CD4-positive, alpha-beta T cell treated with Interleukin-10 for 1 hour (primary cell): ENCODE measurements at regions not wholly inside any gene's neighbourhood (a gene's known extent, or its start where the extent isn't known, plus 50 kb on each side); places are given as distances from the start of the nearest gene placed in this dataset.
"Not testable (repeated sequence)": the region's sequence is repeated elsewhere in the genome, so short reads cannot be mapped to it uniquely, and the experiment has no call there.

Experiments
- DNase-seq: peaks from one replicate; pipeline ENCODE4 v3.0.0-alpha.2; 2020

DNA sequence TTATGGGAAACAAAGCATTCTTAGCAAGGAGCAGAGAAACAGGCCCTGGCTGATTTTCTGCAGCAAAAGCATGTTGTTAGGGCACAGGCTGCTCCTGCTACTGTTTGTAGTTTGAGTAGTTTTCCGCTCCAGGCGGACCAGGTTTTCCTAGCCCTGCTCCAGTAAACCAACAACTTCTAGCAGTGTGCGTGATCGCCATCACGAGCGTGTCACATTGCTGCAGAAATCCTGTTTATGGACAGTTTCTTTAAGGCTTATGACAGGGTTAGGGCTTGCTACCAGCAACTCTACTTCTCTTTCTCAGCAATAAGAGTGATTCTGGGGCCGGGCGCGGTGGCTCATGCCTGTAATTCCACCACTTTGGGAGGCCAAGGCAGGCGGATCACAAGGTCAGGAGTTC is 803.9 kb upstream of the CDH10 start:
- DNase-seq, result no peak

DNA sequence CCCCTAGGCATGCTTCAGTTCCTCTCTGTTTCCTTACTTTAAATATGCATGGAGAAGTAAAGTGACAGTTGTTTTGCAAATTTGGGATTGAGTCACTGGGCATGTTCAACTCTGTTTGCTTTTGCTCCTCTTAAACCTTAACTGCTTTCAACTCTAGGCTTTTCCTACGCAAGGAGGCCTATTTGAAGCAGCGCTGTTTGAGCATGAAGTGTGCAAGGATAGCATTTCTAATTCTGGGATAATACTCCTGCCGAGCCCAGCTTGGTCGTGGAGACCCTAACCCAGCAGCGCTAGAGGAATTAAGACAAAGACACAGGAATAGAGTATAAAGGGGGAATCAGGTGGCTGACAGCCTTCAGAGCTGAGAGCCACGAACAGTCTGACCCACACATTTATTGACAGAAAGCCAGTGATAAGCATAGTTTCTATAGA is 803.4 kb upstream of the CDH10 start:
- no peak for DNase-seq

DNA sequence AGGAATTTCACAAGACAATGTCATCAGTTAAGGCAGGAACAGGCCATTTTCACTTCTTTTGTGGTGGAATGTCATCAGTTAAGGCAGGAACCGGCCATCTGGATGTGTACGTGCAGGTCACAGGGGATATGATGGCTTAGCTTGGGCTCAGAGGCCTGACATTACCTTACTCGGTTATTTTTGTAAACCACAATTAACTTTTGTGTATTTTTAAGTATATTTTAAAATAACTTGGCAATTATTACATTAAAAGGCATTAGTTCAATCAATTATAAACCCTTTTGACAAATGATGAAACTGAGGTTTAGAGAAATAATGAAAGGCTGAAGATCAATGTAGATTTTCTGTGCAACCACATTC is 801.3 kb upstream of the CDH10 start:
- not testable (repeated sequence) for DNase-seq

DNA sequence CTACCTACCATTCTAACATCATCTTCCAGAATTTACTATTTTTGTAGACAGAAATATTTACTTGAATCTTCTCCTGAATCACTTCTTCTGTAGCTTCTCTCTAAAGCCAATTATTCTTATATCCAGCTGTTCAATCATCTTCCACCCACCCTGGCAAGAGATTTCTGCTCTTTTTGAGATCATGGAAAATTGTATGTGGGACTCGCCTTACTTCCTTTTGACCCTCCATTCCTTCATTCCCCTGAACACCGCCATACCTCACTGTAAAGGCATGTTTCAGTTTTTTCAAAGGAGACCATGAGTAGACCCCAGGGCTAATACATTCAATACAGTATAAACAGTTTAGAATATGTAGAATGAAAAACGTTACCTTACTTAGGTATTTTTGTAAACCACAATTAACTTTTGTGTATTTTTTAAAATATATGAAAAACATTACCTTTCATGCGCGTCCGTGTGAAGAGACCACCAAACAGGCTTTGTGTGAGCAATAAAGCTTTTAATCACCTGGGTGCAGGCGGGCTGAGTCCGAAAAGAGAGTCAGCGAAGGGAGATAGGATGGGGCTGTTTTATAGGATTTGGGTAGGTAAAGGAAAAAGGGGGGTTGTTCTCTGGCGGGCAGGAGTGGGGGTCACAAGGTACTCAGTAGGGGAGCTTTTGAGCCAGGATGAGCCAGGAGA is 800.7 kb upstream of the CDH10 start:
- DNase-seq, result not testable (repeated sequence)

DNA sequence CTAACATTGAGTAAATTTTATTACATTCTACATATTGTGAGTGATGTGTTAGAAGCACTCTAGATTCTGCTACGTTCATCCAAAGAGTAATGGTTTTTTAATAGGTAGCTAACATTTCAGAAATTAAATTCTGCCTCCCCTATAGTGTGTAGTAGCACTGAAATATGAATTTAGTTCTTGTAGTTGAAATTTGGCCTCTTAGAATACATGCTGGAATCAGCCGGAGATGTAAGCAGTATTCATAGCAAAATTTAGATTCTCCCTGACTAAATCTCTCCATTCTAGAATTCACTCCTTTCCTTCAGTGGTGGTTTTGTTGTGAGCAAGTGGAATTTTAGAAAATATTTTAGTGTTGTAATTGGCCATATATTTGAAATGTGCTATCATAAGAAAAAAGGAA is 799.9 kb upstream of the CDH10 start:
- no peak for DNase-seq

DNA sequence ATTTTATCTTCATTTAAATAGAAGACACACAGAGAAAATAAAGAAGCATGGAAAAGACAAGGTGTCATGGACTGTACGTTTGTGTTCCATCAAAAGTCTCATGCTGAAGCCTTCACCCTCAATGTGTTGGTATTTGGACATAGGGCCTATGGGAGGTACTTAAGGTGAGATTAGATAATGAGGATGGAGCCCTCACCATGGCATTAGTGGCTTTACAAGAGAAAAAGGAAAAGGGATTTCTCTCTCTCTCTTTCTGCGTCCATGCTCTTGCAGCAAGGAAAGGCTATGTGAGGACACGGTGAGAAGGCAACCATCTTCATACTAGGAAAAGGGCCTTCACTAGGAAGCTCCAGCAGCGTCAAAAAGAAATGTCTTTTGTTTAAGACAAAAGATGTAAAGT is 797.0 kb upstream of the CDH10 start:
- DNase-seq, result no peak

DNA sequence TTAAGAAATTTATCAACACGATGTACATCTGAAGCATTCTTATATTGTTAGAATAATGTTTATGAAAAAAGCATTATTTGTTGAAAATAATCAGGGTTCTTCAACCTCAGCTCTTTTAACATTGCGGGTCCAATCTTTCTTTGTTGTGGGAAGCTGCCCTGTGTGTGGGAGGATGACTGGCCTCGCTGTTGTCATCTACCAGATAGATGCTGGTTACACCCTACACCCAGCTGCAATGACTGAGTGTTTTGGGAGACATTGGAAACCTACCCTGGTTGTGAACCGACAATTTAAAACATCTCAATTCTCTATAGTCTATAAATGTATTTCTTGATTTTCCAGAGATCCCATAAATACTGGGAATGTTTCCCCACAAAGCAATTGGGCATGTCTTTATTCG is 794.2 kb upstream of the CDH10 start:
- DNase-seq, result no peak

DNA sequence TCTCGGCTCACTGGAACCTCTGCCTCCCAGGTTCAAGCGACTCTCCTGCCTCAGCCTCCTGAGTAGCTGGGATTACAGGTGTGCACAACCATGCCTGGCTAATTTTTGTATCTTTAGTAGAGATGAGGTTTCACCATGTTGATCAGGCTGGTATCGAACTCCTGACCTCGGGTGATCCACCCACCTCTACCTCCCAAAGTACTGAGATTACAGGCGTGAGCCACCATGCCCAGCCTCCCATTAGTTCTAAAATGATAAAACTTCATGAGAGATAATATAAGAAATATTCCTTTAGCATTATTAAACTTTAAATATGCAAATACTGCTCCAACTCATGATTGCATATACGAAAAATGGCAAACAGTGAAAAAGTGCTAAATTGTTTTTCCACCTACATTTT is 793.6 kb upstream of the CDH10 start:
- not testable (repeated sequence) for DNase-seq

DNA sequence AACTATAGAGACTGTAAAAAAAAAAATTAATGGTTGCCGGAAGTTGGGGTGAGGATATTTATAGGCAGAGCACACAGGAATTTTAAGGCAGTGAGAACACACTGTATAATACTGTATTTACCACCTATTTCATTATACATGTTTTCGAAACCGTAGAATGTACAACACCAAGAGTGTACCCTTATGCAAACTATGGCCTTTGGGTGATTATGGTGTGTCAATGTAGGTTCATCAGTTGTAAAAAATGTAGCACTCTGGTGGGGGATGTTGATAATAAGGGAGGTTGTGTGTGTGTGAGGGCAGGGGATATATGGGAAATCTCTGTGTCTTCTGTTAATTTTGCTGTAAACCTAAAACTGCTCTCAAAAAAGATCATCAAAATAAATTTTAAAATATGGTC is 791.7 kb upstream of the CDH10 start:
- DNase-seq, result no peak

DNA sequence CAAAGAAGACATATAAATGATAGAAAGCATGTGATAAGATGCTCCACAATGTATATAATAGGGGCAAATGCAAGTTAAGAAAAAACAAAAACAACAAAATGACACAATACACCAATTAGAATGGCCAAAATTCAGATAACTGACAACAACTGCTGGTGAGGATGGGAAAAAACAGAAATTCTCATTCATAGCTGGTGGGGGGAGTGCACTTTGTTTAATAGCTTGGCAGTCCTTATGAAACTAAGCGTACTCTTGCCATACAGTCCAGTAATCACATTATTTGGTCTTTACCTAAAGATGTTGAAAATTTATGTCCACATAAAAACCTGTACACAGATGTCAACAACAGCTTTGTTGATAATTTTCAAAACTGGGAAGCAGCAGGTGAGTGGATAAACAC is 791.1 kb upstream of the CDH10 start:
- no peak for DNase-seq

DNA sequence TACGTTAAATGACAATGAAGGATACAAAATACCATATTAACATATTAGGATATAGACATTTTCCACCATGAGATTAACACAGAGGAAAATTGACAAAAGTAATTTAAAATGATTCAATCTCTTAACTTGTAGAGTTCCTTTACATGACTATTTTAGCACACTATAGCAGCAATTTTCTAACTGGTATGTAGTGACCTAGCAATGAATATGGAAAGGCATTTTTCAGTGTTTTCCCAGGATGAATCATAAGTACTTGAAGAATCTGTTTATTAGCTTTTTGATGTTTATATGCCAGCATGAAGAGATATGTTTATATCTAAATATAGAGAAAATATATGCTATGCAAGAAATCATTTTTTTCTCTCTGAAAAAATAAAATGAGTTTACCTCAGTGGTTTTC is 782.5 kb upstream of the CDH10 start:
- no peak for DNase-seq

DNA sequence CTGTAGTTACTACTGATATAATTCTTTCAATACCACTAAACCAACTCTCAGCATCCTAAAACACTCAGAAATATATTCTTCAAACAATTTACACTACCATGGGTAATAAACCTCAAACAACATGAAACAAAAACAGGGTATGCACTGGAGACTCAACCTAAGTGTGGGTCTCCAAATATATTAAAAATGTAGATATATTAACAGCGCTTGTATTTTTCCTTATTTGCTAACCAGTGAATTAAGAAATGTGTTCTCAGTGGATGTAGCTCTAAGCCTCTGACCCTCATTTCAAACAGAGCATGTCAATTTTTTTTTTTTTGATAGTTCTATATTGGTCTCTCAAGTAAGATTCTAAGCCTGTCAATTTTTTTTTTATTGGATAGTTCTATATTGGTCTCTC is 778.5 kb upstream of the CDH10 start:
- no peak for DNase-seq

DNA sequence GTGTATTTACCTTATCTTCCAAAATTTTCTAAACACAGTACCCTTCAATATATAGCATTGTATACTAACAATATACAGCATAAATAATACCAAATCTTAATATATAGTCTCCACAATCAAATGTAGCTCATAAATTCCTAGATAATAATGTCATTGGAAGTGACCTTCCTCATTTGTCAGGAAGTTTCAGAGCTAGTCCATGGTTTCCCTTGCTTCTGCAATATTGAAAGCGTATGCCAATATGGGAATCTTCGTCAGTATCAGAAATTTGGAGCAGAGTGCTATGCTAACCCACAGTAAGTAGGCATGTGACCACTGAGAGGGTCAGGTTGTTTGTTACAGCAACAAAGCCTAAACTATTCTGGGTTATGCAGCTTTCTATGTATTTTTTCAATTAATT is 774.9 kb upstream of the CDH10 start:
- no peak for DNase-seq

DNA sequence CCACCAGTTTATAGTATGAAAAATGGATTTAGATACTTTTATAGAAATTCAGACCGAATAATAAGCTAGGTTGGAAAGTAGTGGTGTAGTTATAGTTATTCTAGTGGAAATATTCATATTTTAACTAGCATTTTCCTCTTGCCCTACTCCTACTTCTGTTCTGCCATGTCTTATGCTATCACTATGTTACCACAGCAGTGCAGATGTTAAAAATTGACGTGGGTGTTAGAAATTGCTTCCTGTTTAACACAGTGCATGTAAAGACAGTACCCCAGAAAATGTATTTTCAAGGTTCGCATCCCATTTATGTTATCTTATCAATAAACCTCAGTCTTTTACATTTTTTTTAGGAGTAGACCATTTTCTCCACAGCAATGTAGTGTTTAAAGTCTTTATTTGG is 774.2 kb upstream of the CDH10 start:
- DNase-seq, result no peak

DNA sequence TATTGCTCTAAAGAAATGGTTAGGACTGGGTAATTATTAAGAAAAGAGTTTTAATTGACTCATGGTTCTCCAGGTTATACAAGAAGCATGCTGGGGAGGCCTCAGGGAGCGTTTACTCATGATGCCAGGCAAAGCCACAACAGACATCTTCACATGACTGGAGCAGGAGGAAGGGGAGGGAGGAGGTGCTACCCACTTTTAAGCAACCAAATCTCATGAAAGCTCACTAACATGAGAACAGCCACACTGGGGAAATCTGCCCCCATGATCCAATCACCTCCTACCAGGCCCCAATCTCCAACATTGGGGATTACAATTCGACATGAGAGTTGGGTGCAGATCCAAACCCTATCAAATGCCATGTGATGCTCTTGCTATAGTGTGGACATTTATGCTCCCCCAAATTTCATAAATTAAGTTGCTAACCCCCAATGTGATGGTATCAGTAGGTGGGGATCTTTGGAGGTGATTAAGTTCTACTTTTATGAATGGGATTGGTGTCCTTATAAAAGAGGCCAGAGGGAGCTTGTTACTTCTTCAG is 773.6 kb upstream of the CDH10 start:
- DNase-seq, result no peak

DNA sequence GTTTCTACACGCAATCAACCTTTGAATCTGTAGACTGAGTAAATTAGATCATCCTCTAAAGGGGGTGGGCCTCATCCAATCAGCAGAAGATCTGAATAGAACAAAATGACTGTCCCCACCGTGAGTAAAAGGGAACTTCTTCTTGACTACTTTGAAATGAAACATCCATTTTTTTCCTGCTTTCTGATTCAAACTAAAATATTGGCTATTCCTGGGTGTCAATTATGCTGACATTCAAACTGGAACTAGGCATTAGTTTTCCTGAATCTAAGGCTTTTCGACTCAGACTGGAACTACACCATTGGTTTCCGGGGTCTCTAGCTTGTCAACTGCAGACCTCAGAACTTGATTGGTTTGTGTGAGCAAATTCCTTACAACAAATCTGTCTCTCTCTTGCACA is 772.2 kb upstream of the CDH10 start:
- no peak for DNase-seq

DNA sequence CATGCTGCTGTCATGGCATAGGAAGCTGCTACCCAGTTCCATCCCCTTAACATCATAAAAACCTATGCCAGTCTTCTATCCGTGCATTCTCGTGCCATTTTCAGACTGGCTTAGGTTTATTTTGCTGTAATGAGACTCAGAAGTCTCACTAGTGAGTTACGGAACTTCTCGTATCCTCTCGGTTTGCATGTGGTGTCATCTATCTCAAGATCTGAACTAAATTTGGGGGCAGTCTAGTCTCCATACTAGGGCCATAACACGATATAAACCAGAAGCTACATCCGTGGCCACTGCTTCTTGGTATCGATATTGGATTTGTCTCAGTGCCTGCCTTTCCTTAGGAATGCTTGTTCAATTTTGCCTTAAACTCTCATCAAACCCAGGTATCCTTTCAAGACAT is 771.2 kb upstream of the CDH10 start:
- DNase-seq, result no peak

DNA sequence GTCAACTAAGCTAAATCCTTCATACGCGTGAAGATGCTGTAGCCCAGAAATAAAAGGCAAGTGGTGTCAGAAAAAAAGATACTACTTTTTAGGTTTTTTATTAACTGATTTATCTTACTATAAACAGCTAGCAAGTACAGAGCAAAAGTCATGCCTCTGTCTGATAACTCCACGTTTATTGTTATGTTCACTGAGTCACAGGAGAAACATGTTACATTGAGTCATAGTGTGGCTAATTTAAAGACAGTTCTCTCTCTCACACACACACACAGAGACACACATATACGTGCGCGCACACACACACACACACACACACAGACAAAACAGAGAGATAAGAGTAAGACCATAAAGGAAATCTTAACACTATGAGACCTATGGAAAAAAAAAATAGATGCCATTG is 770.0 kb upstream of the CDH10 start:
- no peak for DNase-seq

DNA sequence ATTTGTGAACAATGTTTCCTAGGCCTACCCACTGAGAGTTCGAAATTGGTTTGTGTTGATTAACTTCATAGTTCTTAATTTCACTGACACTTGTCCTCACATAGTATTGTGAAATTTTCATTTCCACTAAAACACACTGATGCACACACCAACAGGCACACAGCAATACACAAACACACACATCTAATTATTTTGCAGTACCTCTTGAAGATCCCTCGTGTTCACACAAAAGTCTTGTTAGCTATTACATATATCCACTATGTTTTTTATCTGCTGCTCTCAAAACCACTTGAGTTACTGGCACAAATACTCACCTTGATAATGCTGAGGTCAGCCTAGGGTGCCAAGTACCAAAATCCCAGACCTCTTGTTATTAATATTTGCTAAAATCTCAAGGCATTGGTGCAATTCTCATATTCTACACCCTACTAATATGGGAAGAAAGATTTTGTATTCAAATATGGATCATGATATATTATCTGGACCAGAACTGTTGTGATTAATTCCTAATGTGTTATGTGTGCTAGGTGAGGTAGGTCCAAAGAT is 767.4 kb upstream of the CDH10 start:
- DNase-seq, result no peak

DNA sequence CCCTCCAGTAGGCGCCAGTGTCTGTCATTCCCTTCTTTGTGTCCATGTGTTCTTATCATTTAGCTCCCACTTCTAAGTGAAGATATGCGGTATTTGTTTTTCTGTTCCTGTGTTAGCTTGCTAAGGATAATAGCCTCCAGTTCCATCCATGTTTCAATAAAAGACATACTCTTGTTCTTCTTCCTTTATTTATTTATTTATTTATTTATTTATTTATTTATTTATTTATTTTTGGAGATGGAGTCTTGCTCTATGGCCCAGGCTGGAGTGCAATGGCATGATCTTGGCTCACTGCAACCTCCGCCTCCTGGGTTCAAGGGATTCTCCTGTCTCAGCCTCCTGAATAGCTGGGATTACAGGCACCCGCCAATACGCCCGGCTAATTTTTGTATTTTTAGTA is 762.6 kb upstream of the CDH10 start:
- DNase-seq, result not testable (repeated sequence)

DNA sequence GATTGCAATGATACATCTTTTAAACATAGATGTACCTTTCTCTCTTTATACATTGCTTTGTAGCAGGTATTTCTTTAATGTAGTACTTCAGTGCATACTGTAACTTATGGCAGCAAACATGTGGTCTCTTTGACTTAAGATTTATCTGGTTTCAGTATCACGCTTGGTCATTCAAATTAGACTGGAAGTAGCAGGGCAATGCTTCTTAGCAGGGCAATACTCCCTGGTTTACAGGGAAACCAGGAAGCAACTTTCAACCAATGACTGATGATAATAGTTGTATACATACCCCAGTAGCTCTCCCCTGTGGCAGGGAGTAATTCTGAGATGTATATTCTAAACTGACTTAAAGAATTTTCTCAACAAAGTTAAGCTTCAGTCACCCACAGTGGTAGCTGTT is 761.1 kb upstream of the CDH10 start:
- DNase-seq, result no peak

DNA sequence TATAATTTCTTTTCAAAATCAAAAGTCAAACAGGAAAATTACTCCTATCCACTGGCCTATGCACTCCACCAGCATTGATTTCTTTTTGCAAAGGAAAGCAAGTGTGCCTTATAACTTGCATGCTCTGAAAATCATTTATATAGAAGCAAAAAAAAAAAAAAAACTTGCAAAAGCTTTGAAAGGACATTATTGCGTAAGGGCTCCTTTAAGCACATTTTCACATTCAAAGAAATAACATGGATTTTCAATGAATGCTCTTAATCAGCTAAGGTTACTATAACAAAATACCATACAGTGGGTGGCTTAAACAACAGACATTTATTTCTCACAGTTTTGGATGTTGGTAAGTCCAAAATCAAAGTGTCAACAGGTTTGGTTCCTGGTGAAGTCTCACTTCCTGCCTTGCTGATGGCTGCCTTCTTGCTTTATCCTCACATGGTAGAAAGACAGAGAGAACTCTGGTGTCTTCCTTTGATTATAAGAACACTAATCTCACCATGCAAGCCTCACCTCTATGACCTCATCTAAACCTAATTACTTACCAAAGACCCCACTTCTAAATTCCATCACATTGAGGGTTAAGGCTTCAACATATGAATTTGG is 755.2 kb upstream of the CDH10 start:
- no peak for DNase-seq

DNA sequence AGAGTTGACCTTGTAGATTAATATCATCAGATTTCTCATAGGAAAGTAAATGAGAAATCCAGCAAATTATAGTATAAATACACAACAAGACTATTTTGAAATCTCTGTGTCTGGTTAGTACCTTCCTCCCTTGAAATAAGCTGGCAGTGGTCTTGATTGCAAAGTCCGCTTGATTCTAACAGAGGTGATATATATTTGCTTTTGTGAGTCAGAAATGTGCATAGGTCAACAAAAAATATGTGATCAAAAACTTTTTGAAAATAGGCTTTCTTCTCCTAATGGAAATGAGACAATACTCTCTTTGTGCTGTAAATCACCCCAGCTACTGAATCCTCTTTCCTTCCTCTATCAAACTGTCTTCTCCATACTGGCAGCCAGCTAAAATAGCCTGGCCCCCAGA is 749.2 kb upstream of the CDH10 start:
- no peak for DNase-seq

DNA sequence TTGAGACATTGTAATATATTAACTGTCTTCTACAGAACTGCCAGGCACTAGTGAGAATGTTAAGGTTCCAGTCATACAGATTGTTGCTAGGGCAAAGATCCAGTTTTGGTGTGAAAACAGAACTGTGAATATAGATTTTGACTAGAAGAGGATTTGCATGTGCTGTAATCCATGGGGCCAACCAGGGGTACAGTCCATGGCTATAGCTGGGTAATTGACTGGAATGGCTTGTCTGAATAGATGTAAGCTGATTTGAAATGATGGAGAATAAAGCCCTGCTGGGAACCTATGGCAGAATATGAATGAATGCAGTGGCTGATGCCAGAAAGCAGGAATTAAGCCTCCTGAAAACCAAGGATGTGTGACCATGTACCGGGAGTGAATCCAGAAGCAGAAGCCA is 748.5 kb upstream of the CDH10 start:
- DNase-seq, result no peak

DNA sequence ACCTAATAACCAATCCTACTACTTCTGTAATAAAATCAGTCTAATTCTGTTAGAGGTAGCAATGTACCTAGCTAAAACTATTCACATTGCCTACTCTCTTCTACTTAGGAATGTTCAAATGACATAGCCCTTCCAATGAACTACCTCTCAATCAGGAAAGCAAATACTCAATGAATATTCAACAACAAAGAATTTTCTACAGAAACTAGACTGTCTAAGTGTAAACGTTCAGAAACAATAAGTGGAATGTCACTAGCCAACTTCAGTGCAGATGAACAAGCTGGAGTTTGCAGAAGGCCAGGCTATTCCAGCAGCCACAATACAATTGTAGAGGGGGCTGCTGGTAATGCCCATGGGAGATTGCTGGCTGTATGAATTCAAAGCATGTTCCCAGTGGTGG is 743.2 kb upstream of the CDH10 start:
- no peak for DNase-seq
